ENCODE measurements at regions not wholly inside any gene's neighbourhood (a gene's known extent, or its start where the extent isn't known, plus 50 kb on each side); places are given as distances from the start of the nearest gene placed in this dataset.

DNA sequence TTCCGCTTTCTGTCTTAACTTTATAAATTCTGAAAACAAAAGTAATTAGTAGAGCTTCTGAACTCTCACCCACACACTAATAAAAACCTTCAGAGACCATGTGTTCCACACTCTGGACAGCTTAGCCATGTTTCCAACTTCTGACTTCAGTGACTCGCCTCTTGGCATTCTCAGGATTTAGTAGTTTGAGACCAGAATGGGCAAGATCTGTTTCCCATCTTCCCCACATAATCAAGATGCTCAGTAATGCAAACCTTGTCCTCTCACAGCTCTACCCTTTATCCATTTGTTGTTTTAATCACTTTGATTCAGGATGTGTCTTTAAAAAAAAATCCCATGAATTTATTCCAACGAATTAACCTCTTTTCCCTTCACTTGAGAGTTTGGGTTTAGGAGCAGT is 166.6 kb upstream of the SLC24A5 start:
- TF ChIP-seq, protein P1, sequence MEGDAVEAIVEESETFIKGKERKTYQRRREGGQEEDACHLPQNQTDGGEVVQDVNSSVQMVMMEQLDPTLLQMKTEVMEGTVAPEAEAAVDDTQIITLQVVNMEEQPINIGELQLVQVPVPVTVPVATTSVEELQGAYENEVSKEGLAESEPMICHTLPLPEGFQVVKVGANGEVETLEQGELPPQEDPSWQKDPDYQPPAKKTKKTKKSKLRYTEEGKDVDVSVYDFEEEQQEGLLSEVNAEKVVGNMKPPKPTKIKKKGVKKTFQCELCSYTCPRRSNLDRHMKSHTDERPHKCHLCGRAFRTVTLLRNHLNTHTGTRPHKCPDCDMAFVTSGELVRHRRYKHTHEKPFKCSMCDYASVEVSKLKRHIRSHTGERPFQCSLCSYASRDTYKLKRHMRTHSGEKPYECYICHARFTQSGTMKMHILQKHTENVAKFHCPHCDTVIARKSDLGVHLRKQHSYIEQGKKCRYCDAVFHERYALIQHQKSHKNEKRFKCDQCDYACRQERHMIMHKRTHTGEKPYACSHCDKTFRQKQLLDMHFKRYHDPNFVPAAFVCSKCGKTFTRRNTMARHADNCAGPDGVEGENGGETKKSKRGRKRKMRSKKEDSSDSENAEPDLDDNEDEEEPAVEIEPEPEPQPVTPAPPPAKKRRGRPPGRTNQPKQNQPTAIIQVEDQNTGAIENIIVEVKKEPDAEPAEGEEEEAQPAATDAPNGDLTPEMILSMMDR (IDR thresholded peaks at IDR 0.05): no peak
- TF ChIP-seq EP300 (IDR thresholded peaks at IDR 0.05) (no peak), POLR2A (IDR thresholded peaks at IDR 0.05) (no peak)
